ENCODE measurements at regions not wholly inside any gene's neighbourhood (a gene's known extent, or its start where the extent isn't known, plus 50 kb on each side); places are given as distances from the start of the nearest gene placed in this dataset.

DNA sequence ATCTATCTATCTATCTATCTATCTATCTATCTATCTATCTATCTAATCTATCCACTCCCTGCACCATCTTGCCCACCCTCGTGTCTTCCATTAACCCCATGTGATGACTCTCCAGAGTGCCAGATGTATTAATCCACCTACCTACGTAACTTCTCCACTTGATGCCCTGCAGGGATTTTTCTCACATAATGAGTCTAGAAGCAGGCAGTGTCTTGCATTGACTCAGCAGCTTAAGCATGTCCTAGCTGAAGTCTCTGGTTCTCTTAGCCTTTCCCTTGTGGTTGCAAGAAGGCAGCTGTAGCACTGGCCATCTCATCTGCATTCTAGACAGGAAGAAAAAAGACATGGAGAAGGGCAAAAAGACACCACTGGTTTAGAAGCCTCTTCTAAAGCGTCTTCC is 96.7 kb upstream of the ALDH1B1 start:
- H3K4me3 ChIP-seq, result no peak overlapping the region
- no peak overlapping the region for H3K27ac ChIP-seq
- peak; percentile 36 for DNase-seq (ENCODE audit: low spot score)
- TF ChIP-seq, protein P1, sequence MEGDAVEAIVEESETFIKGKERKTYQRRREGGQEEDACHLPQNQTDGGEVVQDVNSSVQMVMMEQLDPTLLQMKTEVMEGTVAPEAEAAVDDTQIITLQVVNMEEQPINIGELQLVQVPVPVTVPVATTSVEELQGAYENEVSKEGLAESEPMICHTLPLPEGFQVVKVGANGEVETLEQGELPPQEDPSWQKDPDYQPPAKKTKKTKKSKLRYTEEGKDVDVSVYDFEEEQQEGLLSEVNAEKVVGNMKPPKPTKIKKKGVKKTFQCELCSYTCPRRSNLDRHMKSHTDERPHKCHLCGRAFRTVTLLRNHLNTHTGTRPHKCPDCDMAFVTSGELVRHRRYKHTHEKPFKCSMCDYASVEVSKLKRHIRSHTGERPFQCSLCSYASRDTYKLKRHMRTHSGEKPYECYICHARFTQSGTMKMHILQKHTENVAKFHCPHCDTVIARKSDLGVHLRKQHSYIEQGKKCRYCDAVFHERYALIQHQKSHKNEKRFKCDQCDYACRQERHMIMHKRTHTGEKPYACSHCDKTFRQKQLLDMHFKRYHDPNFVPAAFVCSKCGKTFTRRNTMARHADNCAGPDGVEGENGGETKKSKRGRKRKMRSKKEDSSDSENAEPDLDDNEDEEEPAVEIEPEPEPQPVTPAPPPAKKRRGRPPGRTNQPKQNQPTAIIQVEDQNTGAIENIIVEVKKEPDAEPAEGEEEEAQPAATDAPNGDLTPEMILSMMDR (IDR thresholded peaks at IDR 0.05), result no peak

DNA sequence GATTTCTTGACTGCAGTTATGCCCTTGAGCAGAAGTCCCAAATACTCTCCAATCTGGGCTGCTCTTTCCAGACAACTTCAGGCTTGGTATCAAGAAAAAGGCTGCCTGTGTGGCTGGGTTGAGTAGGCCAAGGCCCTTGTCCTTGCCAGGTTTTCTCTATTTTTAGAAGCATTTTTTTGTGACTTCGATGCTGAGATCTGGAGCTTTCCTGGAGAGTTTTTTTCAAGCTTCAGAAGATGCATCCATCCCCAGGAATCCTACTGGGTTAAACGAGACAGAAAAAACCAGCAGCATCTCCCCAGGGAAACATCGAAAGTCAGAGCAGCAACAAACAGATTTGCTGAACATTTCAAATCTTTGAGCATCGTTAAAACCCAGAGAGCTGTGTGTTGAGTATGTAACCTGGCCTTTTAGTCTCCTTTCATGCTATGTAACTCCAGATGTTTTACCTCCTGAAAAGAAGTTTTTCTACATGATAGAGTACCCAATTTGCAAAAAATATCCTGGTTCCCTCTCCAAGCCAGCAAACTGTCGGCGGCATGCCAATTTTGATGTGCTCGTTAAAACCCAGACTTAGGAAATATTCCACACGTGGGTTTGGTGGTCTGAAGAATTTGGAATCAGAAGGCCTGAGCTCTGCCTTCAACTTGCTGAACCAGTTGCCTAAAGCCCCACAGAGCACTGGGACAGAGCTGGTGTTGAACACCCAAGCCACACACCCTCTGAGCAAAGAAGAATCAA is 98.1 kb upstream of the ALDH1B1 start:
- DNase-seq (ENCODE audit: low spot score), result peak; percentile 58
- TF ChIP-seq, protein P1 (IDR thresholded peaks at IDR 0.05), result no peak
- H3K4me3 ChIP-seq, result no peak overlapping the region
- H3K27ac ChIP-seq, result peak overlapping the region in 1 of 2 donors; percentile 24

DNA sequence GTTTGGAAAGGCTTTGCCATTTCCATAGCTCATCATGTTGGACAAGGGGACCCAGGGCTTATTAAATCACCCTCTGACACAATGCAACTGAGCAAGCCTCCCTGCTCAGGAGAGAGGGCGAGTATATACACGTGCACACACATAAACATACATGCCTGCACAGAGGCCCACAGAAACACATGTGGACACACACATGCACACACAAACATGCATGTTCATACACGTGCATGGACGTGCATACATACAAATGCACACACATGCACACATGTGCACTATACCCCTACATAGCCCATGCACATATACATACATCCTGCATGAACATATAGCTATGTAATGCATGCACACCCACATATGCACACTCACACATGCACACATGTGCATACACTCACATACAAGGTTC is 99.5 kb upstream of the ALDH1B1 start:
- Histone ChIP-seq H3K27ac (no peak overlapping the region), H3K4me3 (no peak overlapping the region)
- TF ChIP-seq, protein P1 (IDR thresholded peaks at IDR 0.05), result no peak
- peak; percentile 16 for DNase-seq (ENCODE audit: low spot score)

DNA sequence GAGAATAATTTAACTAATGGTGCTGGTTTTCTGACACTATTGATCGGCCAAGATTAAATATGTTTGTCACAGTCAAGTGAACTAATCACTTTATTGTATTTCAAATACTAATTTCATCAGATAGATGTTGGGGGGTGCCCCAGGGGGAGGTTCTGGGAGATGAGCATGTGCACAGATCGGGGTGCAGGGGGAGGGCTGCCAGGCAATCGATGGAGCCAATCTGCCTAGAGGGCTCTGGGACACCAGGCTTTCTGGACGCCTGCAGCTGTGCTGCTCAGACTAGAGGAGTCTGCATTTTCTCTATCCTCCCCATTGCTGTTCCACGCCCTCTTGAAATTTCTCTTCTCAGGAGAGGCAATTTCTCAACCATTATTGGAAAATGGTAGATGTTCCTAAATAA is 100.0 kb upstream of the ALDH1B1 start:
- H3K27ac ChIP-seq, result no peak overlapping the region
- H3K4me3 ChIP-seq, result no peak overlapping the region
- DNase-seq (ENCODE audit: low spot score), result peak; percentile 31
- TF ChIP-seq, protein P1 (IDR thresholded peaks at IDR 0.05), result no peak

DNA sequence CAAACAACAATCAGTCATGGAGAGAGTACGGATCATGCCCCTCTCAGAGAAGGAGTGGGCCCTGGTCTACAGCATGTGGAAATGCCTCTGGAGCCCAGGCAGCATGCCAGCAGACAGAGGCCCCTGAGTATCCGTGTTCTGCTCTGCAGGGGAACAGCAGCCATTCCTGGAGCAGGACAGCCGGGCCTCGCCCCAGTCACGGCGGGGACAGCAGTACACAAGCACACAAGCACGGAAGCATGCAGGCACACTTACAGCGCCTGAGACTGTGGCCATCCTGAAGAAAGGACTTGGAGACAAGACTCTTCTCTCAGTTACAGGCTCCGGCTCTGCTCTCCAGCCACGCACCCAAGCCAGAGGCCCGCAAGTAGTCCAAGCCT is 102.6 kb upstream of the ALDH1B1 start:
- Histone ChIP-seq H3K27ac (no peak overlapping the region), H3K4me3 (no peak overlapping the region)
- TF ChIP-seq, protein P1 (IDR thresholded peaks at IDR 0.05), result no peak
- DNase-seq (ENCODE audit: low spot score), result peak; percentile 56

DNA sequence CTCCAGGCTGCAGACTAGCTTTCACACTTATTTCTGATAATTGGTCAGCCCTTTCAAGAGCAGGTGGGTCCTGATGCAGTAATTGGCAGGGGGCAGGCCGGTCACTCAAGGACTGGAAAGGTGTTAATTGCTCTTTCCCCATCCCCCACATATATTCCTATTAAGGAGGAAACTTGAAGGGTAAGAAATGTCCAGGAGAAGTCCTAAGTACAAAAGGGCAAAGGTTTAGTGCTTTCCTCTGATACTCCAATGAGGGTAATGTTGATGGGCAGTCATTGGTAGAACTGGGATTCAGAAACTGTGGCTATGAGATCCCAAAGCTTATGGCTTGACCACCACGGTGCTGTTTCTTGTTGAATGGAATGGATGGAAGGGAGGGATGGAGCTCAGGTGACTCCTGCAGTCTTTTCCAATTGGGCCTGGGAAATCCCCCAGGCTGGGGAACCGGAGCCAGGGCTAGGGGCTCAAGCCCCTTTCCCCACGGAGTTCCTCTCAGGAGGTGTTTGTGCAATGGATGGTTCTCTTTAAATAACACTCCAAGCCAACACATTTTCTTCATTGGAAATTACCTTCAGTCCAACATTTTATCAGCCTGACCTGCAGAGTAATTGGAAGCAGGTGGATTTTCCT is 103.2 kb upstream of the ALDH1B1 start:
- TF ChIP-seq, protein P1 (IDR thresholded peaks at IDR 0.05), result no peak
- Histone ChIP-seq H3K4me3 (no peak overlapping the region), H3K27ac (no peak overlapping the region)
- peak; percentile 59 for DNase-seq (ENCODE audit: low spot score)

DNA sequence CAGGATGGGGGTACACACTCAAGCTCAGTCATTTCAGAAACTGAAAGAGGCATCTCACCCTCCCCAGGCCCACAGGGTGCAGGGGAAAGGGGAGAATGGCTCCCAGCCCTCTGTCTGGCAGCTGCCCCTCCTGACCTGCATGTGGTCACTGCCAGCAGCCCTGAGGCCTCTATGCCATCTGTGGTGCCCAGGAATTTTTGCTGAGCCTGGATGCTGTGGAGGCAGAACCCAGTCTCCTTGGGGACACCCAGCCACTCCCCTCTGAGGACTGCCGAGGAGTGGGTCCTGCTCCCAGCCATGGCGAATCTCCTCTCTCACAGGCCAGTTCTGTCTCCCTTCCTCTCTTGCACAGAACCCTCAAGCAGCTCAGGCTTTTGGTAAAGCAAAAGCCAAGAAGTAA is 104.0 kb upstream of the ALDH1B1 start:
- DNase-seq (ENCODE audit: low spot score), result peak; percentile 43
- no peak overlapping the region for H3K4me3 ChIP-seq
- TF ChIP-seq, protein P1 (IDR thresholded peaks at IDR 0.05), result no peak
- H3K27ac ChIP-seq, result no peak overlapping the region

Data from coronary artery (tissue), 2 donors.